GM21717 (cell line): ENCODE measurements at regions not wholly inside any gene's neighbourhood (a gene's known extent, or its start where the extent isn't known, plus 50 kb on each side); places are given as distances from the start of the nearest gene placed in this dataset.
"Not testable (repeated sequence)": the region's sequence is repeated elsewhere in the genome, so short reads cannot be mapped to it uniquely, and the experiment has no call there.

ENCODE experiments used
- ATAC-seq: cut with Tn5 transposase; IDR thresholded peaks from one replicate; pipeline ENCODE4 v1.9.1; 2021; ENCODE audit warnings: mild to moderate bottlenecking, moderate library complexity; ENCODE audit not compliant: unreplicated experiment

- ATAC-seq: no peak
Measured at GRCh38 chr15:81729340-81729739, 316.5 kb downstream of the MEX3B start.

- ATAC-seq: no peak
Measured at GRCh38 chr15:81728726-81729125, 317.1 kb downstream of the MEX3B start.

GRCh38 chr15:81725590-81725989 is 320.2 kb downstream of the MEX3B start:
- ATAC-seq: no peak

GRCh38 chr15:81724536-81724935 is 321.3 kb downstream of the MEX3B start:
- no peak for ATAC-seq

GRCh38 chr15:81723701-81724100 is 322.1 kb downstream of the MEX3B start:
- ATAC-seq: no peak

GRCh38 chr15:81723113-81723651 is 322.6 kb downstream of the MEX3B start:
- no peak for ATAC-seq

GRCh38 chr15:81716468-81716867 is 329.4 kb downstream of the MEX3B start:
- not testable (repeated sequence) for ATAC-seq

- no peak for ATAC-seq
Measured at GRCh38 chr15:81710328-81710727, 335.5 kb downstream of the MEX3B start.

- not testable (repeated sequence) for ATAC-seq
Measured at GRCh38 chr15:81706816-81707346, 332.9 kb upstream of the TMC3 start.

GRCh38 chr15:81705727-81706126 is 331.7 kb upstream of the TMC3 start:
- ATAC-seq: not testable (repeated sequence)

- no peak for ATAC-seq
Measured at GRCh38 chr15:81686021-81686420, 312.0 kb upstream of the TMC3 start.

- no peak for ATAC-seq
Measured at GRCh38 chr15:81685237-81685636, 311.2 kb upstream of the TMC3 start.

GRCh38 chr15:81680829-81681228 is 306.8 kb upstream of the TMC3 start:
- ATAC-seq: no peak

- no peak for ATAC-seq
Measured at GRCh38 chr15:81666839-81667238, 292.8 kb upstream of the TMC3 start.

- no peak for ATAC-seq
Measured at GRCh38 chr15:81660976-81661375, 287.0 kb upstream of the TMC3 start.

- ATAC-seq: no peak
Measured at GRCh38 chr15:81653259-81653658, 279.2 kb upstream of the TMC3 start.

- ATAC-seq: no peak
Measured at GRCh38 chr15:81645470-81645869, 271.5 kb upstream of the TMC3 start.

GRCh38 chr15:81643771-81644170 is 269.8 kb upstream of the TMC3 start:
- no peak for ATAC-seq

- no peak for ATAC-seq
Measured at GRCh38 chr15:81642451-81642990, 268.5 kb upstream of the TMC3 start.

GRCh38 chr15:81636064-81636463 is 262.1 kb upstream of the TMC3 start:
- not testable (repeated sequence) for ATAC-seq

GRCh38 chr15:81633889-81634288 is 259.9 kb upstream of the TMC3 start:
- no peak for ATAC-seq

- no peak for ATAC-seq
Measured at GRCh38 chr15:81625896-81626295, 251.9 kb upstream of the TMC3 start.

- ATAC-seq: no peak
Measured at GRCh38 chr15:81619002-81619401, 245.0 kb upstream of the TMC3 start.
